Right lobe of liver (tissue), 6 donors: ENCODE measurements at regions not wholly inside any gene's neighbourhood (a gene's known extent, or its start where the extent isn't known, plus 50 kb on each side); places are given as distances from the start of the nearest gene placed in this dataset.
A peak's percentile ranks its signal among the peaks of the same experiment; 100 is the strongest.

Experiments used
- ATAC-seq, 4 donors: fragments of 200-7000 bp; cut with Tn5 transposase; one replicate each; pipeline ENCODE4 v1.9.1; 2020; ENCODE audit warnings: mild to moderate bottlenecking in 4 of 4, moderate library complexity in 4 of 4
- DNase-seq, 3 donors: peaks; one replicate each; pipeline ENCODE4 v3.0.0-alpha.2; 2020
- H3K27ac ChIP-seq, 3 donors: fragments of 200-600 bp; one replicate each; pipeline ENCODE4 v1.8.0; 2022
- H3K27me3 ChIP-seq, 2 donors: fragments of 200-600 bp; one replicate each; pipeline ENCODE4 v1.8.0; 2022
- H3K36me3 ChIP-seq, 4 donors: fragments of 200-600 bp; sonication (generic) in 1 of 4; one replicate each; pipeline versions ENCODE4 v1.5.1 to v1.8.0; 2017 to 2022; ENCODE audit warnings: control low read depth in 1 of 4
- H3K4me1 ChIP-seq, 4 donors: fragments of 200-600 bp; sonication (generic) in 1 of 4; one replicate each; pipeline versions ENCODE4 v1.5.1 to v1.8.0; 2017 to 2022; ENCODE audit warnings: control low read depth in 1 of 4
- H3K4me3 ChIP-seq, 3 donors: fragments of 200-600 bp; one replicate each; pipeline ENCODE4 v1.8.0; 2022
- H3K9me3 ChIP-seq, 4 donors: fragments of 200-600 bp; sonication (generic) in 1 of 4; one replicate each; pipeline versions ENCODE4 v1.5.1 to v1.8.0; 2017 to 2022; ENCODE audit warnings: control low read depth in 1 of 4
- POLR2A ChIP-seq: fragments of 450-650 bp; IDR thresholded peaks from one replicate; pipeline ENCODE4 v1.6.1; 2017; ENCODE audit warnings: antibody characterized with exemption, mild to moderate bottlenecking
- WGBS: methylation state at CpG from one replicate; pipeline ENCODE4 v1.1.6; 2018; ENCODE audit warnings: low coverage, low lambda C conversion rate; ENCODE audit not compliant: insufficient coverage; ENCODE audit errors: missing lambda C conversion rate; 5-methylcytosine and 5-hydroxymethylcytosine counted together
- intact Hi-C, 2 donors: fragments of 100-400 bp; cut with DNase I; formaldehyde crosslinking; loops; one replicate each; pipeline versions ENCODE4 v1.11.2 to v1.14.1; 2022
- TF ChIP-seq, protein P1 (sequence below), 4 donors: fragments of 200-600 bp in 3 of 4; fragments of 450-650 bp in 1 of 4; IDR thresholded peaks; one replicate each; pipeline versions ENCODE4 v1.5.1 to v1.8.0; 2016 to 2022; ENCODE audit warnings: antibody characterized with exemption in 4 of 4, mild to moderate bottlenecking in 2 of 4
- donor health status: DM: no; HTN: yes; CAD: no.
- donor health status: DM: no; HTN: no; CAD: no.
- donor health status: DM: no; HTN: no; CAD: no.
- donor health status: DM: no; HTN: yes; CAD: no.
- donor health status: DM: no; HTN: yes; CAD: no.

DNA sequence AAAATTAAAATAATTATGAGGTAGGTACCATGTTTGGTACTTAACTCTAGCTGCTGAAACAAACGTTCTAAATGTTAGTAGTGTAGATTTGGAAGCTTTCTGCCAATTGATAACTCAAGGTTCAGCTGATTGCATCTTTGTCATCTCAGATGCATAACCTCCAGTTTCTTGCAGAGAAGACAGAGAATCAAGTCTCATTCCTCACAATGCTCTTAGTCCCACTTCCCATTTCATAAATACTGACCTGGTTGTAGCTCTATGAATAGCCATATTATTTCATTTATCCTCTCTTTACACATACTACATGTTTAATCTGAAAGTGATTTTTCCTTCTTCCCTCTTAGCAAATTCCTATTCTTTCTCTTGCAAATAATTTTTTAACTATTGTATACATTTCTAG lies 178.5 kb upstream of the SETBP1 start:
- intact Hi-C loops, result no loop called here
- DNase-seq (no peak), ATAC-seq (no peak)
- 23% methylated on average over 1 of the region's 1 CpG for WGBS
- H3K27me3 ChIP-seq, result no peaks in the 10 kb centered on the region
- TF ChIP-seq POLR2A, result no peak
- TF ChIP-seq, protein P1, sequence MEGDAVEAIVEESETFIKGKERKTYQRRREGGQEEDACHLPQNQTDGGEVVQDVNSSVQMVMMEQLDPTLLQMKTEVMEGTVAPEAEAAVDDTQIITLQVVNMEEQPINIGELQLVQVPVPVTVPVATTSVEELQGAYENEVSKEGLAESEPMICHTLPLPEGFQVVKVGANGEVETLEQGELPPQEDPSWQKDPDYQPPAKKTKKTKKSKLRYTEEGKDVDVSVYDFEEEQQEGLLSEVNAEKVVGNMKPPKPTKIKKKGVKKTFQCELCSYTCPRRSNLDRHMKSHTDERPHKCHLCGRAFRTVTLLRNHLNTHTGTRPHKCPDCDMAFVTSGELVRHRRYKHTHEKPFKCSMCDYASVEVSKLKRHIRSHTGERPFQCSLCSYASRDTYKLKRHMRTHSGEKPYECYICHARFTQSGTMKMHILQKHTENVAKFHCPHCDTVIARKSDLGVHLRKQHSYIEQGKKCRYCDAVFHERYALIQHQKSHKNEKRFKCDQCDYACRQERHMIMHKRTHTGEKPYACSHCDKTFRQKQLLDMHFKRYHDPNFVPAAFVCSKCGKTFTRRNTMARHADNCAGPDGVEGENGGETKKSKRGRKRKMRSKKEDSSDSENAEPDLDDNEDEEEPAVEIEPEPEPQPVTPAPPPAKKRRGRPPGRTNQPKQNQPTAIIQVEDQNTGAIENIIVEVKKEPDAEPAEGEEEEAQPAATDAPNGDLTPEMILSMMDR (IDR thresholded peaks at IDR 0.05), result no peak
- H3K27ac ChIP-seq, result no peak overlapping the region
- H3K4me1 ChIP-seq, result no peaks in the 10 kb centered on the region
- no peak overlapping the region for H3K4me3 ChIP-seq
- H3K9me3 ChIP-seq, result no peaks in the 10 kb centered on the region
- no peaks in the 10 kb centered on the region for H3K36me3 ChIP-seq

DNA sequence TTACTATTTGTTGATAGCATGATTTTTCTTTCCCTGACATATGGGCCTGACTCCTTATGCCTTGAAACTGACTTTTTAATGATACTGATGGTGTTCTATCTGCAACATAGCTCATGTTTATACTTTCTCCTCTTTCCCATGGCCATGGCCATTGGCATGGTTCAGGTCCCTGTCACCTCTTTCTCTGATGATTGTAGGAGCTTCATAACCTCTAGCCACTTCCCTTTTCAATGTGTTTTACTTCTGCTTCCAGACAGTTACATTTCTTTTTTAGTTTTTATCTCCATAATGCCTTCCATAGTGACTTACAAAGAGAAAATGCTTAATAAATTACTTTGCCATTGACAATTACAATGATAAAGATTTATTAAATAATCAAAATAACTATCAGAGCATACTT lies 177.9 kb upstream of the SETBP1 start:
- Histone ChIP-seq H3K27me3 (no peaks in the 10 kb centered on the region), H3K36me3 (no peaks in the 10 kb centered on the region), H3K4me3 (no peak overlapping the region), H3K9me3 (no peaks in the 10 kb centered on the region), H3K4me1 (no peaks in the 10 kb centered on the region), H3K27ac (no peak overlapping the region)
- DNase-seq, result no peak
- TF ChIP-seq, protein P1 (IDR thresholded peaks at IDR 0.05), result no peak
- TF ChIP-seq POLR2A, result no peak
- ATAC-seq, result peak in 1 of 4 donors; percentile 16
- intact Hi-C loops, result no loop called here

DNA sequence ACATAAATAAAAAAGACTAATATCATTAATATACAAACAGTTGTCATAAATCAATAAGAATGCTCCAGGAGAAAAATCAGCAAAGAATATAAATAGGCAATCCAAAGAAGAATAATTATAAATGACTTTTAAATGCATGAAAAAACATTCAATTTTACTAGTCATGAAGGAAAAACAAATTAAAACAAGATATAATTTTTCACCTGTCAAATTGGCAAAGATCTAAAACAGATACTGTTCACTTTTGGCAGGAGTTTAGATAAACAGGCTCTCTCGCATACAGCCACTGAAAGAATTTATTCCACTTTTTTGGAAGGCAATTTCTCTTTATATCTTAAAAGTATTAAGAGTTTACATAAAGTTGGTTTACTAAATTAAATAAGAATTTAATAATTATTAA lies 176.8 kb upstream of the SETBP1 start:
- no peaks in the 10 kb centered on the region for H3K4me1 ChIP-seq
- 78% methylated on average over 1 of the region's 1 CpG for WGBS
- H3K36me3 ChIP-seq, result no peaks in the 10 kb centered on the region
- DNase-seq (no peak), ATAC-seq (no peak)
- no peaks in the 10 kb centered on the region for H3K9me3 ChIP-seq
- TF ChIP-seq POLR2A, result no peak
- TF ChIP-seq, protein P1 (IDR thresholded peaks at IDR 0.05), result no peak
- no peak overlapping the region for H3K27ac ChIP-seq
- no peak overlapping the region for H3K4me3 ChIP-seq
- intact Hi-C loops, result no loop called here
- H3K27me3 ChIP-seq, result no peaks in the 10 kb centered on the region

DNA sequence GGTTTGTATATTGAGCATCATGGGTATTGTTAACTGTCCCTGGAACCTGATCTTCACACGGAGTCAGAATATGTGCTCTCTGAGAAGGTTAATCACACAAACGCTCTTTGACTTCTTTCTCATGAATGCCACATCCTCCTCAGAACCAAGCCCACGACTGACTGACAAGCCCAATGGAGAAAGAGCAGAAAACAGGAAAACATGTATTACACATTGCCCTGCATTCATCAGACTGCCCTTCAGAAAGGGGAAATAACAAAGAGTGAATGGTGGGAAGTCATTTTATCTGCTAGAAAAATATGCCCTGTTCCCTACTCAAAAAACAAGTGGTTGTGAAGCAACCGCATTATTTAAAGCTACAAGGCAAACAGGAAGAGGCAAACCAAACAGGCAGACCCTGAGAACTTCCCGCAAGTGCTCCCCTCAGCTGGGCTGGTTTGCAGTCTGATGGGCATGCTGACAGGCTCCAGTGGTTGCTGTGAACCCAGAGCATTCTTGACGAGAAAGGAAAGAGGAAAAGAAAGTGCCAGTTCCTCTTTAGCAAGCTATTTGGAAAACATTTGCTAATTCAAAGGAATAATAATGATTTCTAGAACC lies 172.9 kb upstream of the SETBP1 start:
- Histone ChIP-seq H3K27ac (peak overlapping the region in 1 of 3 donors; percentile 4), H3K4me1 (no peaks in the 10 kb centered on the region), H3K4me3 (no peak overlapping the region)

More for the DNA sequence above, 172.9 kb upstream of the SETBP1 start:
- 20% methylated on average over 6 of the region's 6 CpGs for WGBS
- DNase-seq (peak in 2 of 3 donors; percentile 37 to 57), ATAC-seq (peak; percentile 70 to 87 (median 82))
- no peaks in the 10 kb centered on the region for H3K9me3 ChIP-seq
- no peaks in the 10 kb centered on the region for H3K27me3 ChIP-seq
- intact Hi-C loops, result no loop called here
- TF ChIP-seq POLR2A, result no peak
- TF ChIP-seq, protein P1 (IDR thresholded peaks at IDR 0.05), result no peak
- H3K36me3 ChIP-seq, result no peaks in the 10 kb centered on the region
